GM15510 (cell line): ENCODE measurements at regions not wholly inside any gene's neighbourhood (a gene's known extent, or its start where the extent isn't known, plus 50 kb on each side); places are given as distances from the start of the nearest gene placed in this dataset.

Source experiments
- POLR2A ChIP-seq: IDR thresholded peaks from 3 replicates; pipeline ENCODE4 v1.6.1; 2011; ENCODE audit warnings: borderline replicate concordance; ENCODE audit not compliant: insufficient read length; ENCODE audit errors: extremely low read depth

DNA sequence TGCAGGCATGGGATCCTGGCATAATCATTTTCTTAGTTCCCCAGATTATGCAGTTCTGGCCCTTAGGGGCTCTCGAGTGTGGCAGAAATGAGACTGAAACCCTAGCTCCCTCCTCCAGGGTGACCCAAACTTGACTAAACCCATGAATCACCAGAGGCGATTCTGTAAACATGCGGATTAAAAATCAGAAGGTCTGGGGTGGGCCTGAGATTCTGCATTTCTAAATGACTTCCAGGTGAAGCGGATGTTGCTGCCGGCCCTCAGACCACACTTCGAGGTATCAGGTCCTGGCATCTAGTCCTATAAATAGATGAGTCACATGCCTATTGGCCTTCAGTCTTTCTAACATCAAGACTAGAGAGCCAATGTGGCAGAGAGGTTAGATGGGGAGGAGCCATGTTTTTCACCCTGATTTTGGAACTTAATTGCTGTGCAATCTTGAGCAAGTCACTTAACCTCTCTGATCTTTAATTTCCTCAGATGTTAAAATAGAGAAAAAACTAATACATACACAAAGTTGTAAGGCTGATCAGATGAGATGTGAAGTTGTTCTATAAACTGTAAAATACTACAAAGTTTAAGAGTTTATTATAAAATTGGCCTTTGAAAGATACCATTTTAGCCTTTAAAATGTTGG lies 431.2 kb downstream of the FOXO1 start:
- TF ChIP-seq POLR2A, result no peak

GRCh38 chr13:40236566-40237168 lies 429.8 kb downstream of the FOXO1 start:
- TF ChIP-seq POLR2A, result no peak

GRCh38 chr13:40238761-40239160 lies 427.7 kb downstream of the FOXO1 start:
- TF ChIP-seq POLR2A, result no peak

- no peak for TF ChIP-seq POLR2A
Observed at GRCh38 chr13:40240293-40240692, 426.1 kb downstream of the FOXO1 start.

GRCh38 chr13:40241125-40241798 lies 425.2 kb downstream of the FOXO1 start:
- TF ChIP-seq POLR2A, result no peak

- TF ChIP-seq POLR2A, result no peak
Observed at GRCh38 chr13:40243047-40243446, 423.4 kb downstream of the FOXO1 start.

GRCh38 chr13:40243982-40244381 lies 422.5 kb downstream of the FOXO1 start:
- no peak for TF ChIP-seq POLR2A

- no peak for TF ChIP-seq POLR2A
Observed at GRCh38 chr13:40245567-40245966, 420.9 kb downstream of the FOXO1 start.

DNA sequence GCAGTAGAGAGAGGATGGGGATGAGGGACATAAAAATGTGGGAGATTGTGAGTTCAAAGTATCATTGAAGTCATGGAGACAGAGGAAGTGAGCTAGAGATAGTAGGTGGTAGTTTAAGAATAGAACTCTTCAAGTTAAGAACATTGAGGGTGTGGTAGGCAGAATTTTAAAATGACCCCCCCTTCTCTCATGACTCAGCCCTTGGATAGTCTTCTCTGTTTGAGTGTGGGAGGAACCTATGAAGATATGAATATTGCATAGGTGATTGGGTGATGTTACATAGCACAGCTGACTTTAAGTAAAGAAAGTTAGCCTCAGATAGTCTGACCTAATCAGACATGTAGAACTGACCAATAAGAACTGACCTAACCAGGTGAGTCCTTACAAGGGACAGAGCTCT lies 418.6 kb downstream of the FOXO1 start:
- no peak for TF ChIP-seq POLR2A

GRCh38 chr13:40251343-40252032 lies 415.0 kb downstream of the FOXO1 start:
- TF ChIP-seq POLR2A, result no peak

GRCh38 chr13:40252241-40252640 lies 414.2 kb downstream of the FOXO1 start:
- no peak for TF ChIP-seq POLR2A

DNA sequence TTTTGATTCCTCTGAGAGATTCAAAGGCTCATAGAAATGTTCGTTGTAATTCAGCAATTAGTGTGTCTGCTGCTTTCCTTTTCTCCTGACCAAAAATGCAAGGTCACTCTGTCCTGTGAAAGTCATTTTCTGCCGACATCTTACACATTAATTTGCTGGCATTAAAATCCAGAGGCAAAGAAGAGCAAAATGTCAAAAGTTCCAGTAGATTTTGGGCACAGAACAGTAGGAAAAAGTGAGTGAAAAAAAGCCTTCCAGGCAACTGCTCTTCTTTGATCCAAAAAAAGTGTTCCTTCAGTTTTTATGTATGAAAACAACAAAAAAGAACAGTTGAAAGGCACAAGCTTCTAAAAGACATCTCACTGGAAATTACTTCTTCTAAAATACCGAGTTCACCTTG lies 413.8 kb downstream of the FOXO1 start:
- TF ChIP-seq POLR2A, result no peak

DNA sequence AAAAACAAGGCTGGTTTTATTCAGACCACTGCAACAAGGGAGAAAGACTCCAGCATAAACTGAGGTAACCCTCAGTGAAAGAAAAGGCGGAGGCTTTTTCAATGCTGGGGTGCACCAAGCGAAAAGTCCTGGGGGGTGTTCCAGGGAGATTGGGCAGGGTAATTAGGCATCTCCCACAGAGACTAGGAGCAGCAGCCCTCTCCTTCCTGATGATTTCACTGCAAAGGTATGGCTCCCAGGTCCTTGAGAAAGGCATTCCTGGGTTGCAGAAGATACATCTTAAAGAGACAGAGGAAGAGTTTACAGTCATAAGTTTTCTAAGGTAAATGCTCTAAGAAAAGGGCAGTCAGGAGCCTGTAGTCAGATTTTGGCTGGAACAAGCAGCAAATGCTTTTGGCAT lies 412.0 kb downstream of the FOXO1 start:
- TF ChIP-seq POLR2A, result no peak

GRCh38 chr13:40255551-40255950 lies 410.9 kb downstream of the FOXO1 start:
- no peak for TF ChIP-seq POLR2A

- no peak for TF ChIP-seq POLR2A
Observed at GRCh38 chr13:40259899-40260298, 406.5 kb downstream of the FOXO1 start.
